GM23338 (cell line): ENCODE measurements at regions not wholly inside any gene's neighbourhood (a gene's known extent, or its start where the extent isn't known, plus 50 kb on each side); places are given as distances from the start of the nearest gene placed in this dataset.

ENCODE experiments used
- ATAC-seq: fragments of 200-7000 bp; cut with Tn5 transposase; 3 replicates; pipeline ENCODE4 v1.9.1; 2020
- DNase-seq: peaks from one replicate; pipeline ENCODE4 v3.0.0-alpha.2; 2015; ENCODE audit warnings: low spot score
- H2AFZ ChIP-seq: fragments of 200-600 bp; sonication (generic); 2 replicates; pipeline ENCODE4 v1.8.0; 2016; ENCODE audit warnings: antibody characterized with exemption, mild to moderate bottlenecking, moderate library complexity
- H3F3A ChIP-seq: fragments of 200-600 bp; sonication (generic); replicated peaks from 2 replicates; pipeline ENCODE4 v1.8.0; 2017; ENCODE audit warnings: antibody characterized with exemption, mixed run types, low read depth
- H3K27ac ChIP-seq: fragments of 200-600 bp; sonication (generic); 2 replicates; pipeline ENCODE4 v1.6.1; 2016; ENCODE audit warnings: low read depth
- H3K27me3 ChIP-seq: fragments of 200-600 bp; sonication (generic); 2 replicates; pipeline ENCODE4 v1.8.0; 2016; ENCODE audit warnings: mild to moderate bottlenecking, mixed run types, moderate library complexity; ENCODE audit not compliant: insufficient read depth
- H3K36me3 ChIP-seq: fragments of 200-600 bp; sonication (generic); 2 replicates; pipeline ENCODE4 v1.8.0; 2016; ENCODE audit warnings: mild to moderate bottlenecking; ENCODE audit not compliant: insufficient read depth
- H3K4me1 ChIP-seq: fragments of 200-600 bp; sonication (generic); 2 replicates; pipeline ENCODE4 v1.8.0; 2016; ENCODE audit warnings: mild to moderate bottlenecking, moderate library complexity; ENCODE audit not compliant: insufficient read depth
- H3K4me2 ChIP-seq: fragments of 200-600 bp; sonication (generic); 2 replicates; pipeline ENCODE4 v1.7.1; 2017; ENCODE audit warnings: mixed run types
- H3K4me3 ChIP-seq: fragments of 200-600 bp; sonication (generic); 2 replicates; pipeline ENCODE4 v1.6.1; 2016; ENCODE audit warnings: mixed run types
- H3K79me2 ChIP-seq: fragments of 200-600 bp; sonication (generic); replicated peaks from 2 replicates; pipeline ENCODE4 v1.8.0; 2017; ENCODE audit warnings: mild to moderate bottlenecking; ENCODE audit not compliant: insufficient read depth
- H3K9me2 ChIP-seq: fragments of 200-600 bp; sonication (generic); 2 replicates; pipeline ENCODE4 v1.8.0; 2017; ENCODE audit not compliant: insufficient read depth
- H4K20me1 ChIP-seq: fragments of 200-600 bp; sonication (generic); replicated peaks from 2 replicates; pipeline ENCODE4 v1.8.0; 2017; ENCODE audit warnings: mild to moderate bottlenecking; ENCODE audit not compliant: insufficient read depth
- H3K27ac Mint-ChIP-seq: 2 replicates; pipeline ENCODE4 v1.8.0; 2020; ENCODE audit warnings: inconsistent platforms, mild to moderate bottlenecking, moderate library complexity, mixed read lengths
- H3K27me3 Mint-ChIP-seq: 3 replicates; pipeline ENCODE4 v1.8.0; 2022; ENCODE audit warnings: low read depth, mild to moderate bottlenecking, moderate library complexity, mixed read lengths, inconsistent platforms; ENCODE audit not compliant: insufficient read depth, poor library complexity
- H3K36me3 Mint-ChIP-seq: 3 replicates; pipeline ENCODE4 v1.8.0; 2021; ENCODE audit warnings: low read depth, mild to moderate bottlenecking, inconsistent platforms, moderate library complexity, mixed read lengths
- H3K4me1 Mint-ChIP-seq: 3 replicates; pipeline ENCODE4 v1.8.0; 2020; ENCODE audit warnings: mild to moderate bottlenecking, inconsistent platforms, mixed read lengths
- H3K4me3 Mint-ChIP-seq: 3 replicates; pipeline ENCODE4 v1.8.0; 2021; ENCODE audit warnings: moderate library complexity, mild to moderate bottlenecking, inconsistent platforms, mixed read lengths
- H3K9me3 Mint-ChIP-seq: 3 replicates; pipeline ENCODE4 v1.8.0; 2020; ENCODE audit warnings: moderate library complexity, mild to moderate bottlenecking, inconsistent platforms, mixed read lengths
- CTCF ChIP-seq, 2 experiments: fragments of 200-600 bp in 1 of 2; sonication (generic) in 1 of 2; conservative IDR thresholded peaks; 2 replicates each; pipeline versions ENCODE4 v1.5.1 to v1.6.1; 2016 to 2017; ENCODE audit warnings: antibody characterized with exemption in 2 of 2, low read depth in 2 of 2, mild to moderate bottlenecking in 2 of 2, moderate library complexity in 1 of 2
- ETS1 ChIP-seq: IDR thresholded peaks from 2 replicates; pipeline ENCODE4 v1.6.1; 2016; ENCODE audit warnings: antibody characterized with exemption
- EZH2 ChIP-seq: fragments of 200-600 bp; sonication (generic); IDR thresholded peaks from one replicate; pipeline ENCODE4 v1.8.0; 2017; ENCODE audit warnings: antibody characterized with exemption, mild to moderate bottlenecking, low read depth; ENCODE audit not compliant: unreplicated experiment
- STAT1 ChIP-seq: IDR thresholded peaks from one replicate; pipeline ENCODE4 v1.6.1; 2016; ENCODE audit warnings: antibody characterized with exemption; ENCODE audit not compliant: unreplicated experiment
- ZNF462 ChIP-seq: fragments of 250-450 bp; sonication (Bioruptor Pico); IDR thresholded peaks from 2 replicates; pipeline ENCODE4 v1.5.0; 2020; ENCODE audit warnings: mild to moderate bottlenecking, moderate library complexity

- Histone ChIP-seq H3K27me3 (no peaks in the 10 kb centered on the region), H3K9me2 (0 out of 2 replicates have a peak, but pooled peaks cover 3% of the 10 kb centered on the region), H3K4me3 (no peak overlapping the region), H3K79me2 (no peaks in the 10 kb centered on the region), H3K36me3 (no peaks in the 10 kb centered on the region), H3K4me2 (no peak overlapping the region), H4K20me1 (no peaks in the 10 kb centered on the region), H2AFZ (no peak overlapping the region), H3F3A (no peaks in the 10 kb centered on the region), H3K4me1 (peaks cover 8% of the 10 kb centered on the region; the same call in 1 of the 2 replicates), H3K27ac (no peak overlapping the region)
- TF ChIP-seq STAT1 = no peak
- no peak for TF ChIP-seq ZNF462 (CRISPR knock-in tag)
- no peak for TF ChIP-seq ETS1
- DNase-seq = no peak
- Mint-ChIP-seq H3K4me3 (no peak overlapping the region), H3K4me1 (peaks cover 9% of the 10 kb centered on the region), H3K27ac (peak overlapping the region; percentile 16; the same call in 1 of the 2 replicates), H3K36me3 (no peaks in the 10 kb centered on the region), H3K9me3 (no peaks in the 10 kb centered on the region), H3K27me3 (no peaks in the 10 kb centered on the region)
- ATAC-seq = no peak
Measured at GRCh38 chr1:185672719-185673360, 61.4 kb upstream of the HMCN1 start.

- Histone ChIP-seq H3F3A (no peaks in the 10 kb centered on the region), H3K79me2 (no peaks in the 10 kb centered on the region), H3K27ac (no peak overlapping the region), H3K4me2 (no peak overlapping the region), H3K9me2 (0 out of 2 replicates have a peak, but pooled peaks cover 3% of the 10 kb centered on the region), H4K20me1 (no peaks in the 10 kb centered on the region), H3K27me3 (no peaks in the 10 kb centered on the region), H3K4me3 (no peak overlapping the region), H3K36me3 (no peaks in the 10 kb centered on the region), H3K4me1 (peaks cover 13% of the 10 kb centered on the region; the same call in 1 of the 2 replicates), H2AFZ (peak overlapping the region; percentile 0; the same call in 1 of the 2 replicates)
- Mint-ChIP-seq H3K27ac (no peak overlapping the region), H3K4me3 (no peak overlapping the region), H3K36me3 (no peaks in the 10 kb centered on the region), H3K27me3 (no peaks in the 10 kb centered on the region), H3K4me1 (peaks cover 14% of the 10 kb centered on the region), H3K9me3 (no peaks in the 10 kb centered on the region)
- no peak for TF ChIP-seq EZH2
- TF ChIP-seq CTCF (conservative IDR thresholded peaks at IDR 0.05; ENCODE audit: low read depth in 2 of 2) = peak; percentile 76 to 82
- ATAC-seq (peak; percentile 81), DNase-seq (peak; percentile 81)
Measured at GRCh38 chr1:185670187-185670627, 64.0 kb upstream of the HMCN1 start.
